SK-N-SH (cell line): ENCODE measurements at regions not wholly inside any gene's neighbourhood (a gene's known extent, or its start where the extent isn't known, plus 50 kb on each side); places are given as distances from the start of the nearest gene placed in this dataset.

ENCODE experiments used
- CTCF ChIP-seq: fragments of 200-600 bp; sonication (generic); IDR thresholded peaks from 2 replicates; pipeline ENCODE4 v1.6.1; 2017; ENCODE audit warnings: antibody characterized with exemption, mild to moderate bottlenecking, moderate library complexity
- EP300 ChIP-seq, 2 experiments: IDR thresholded peaks; 2 replicates each; pipeline versions ENCODE4 v1.4.0 to v1.6.1; 2012; ENCODE audit warnings: borderline replicate concordance in 1 of 2, low read depth in 1 of 2, low read length in 1 of 2
- MXI1 ChIP-seq: IDR thresholded peaks from 2 replicates; pipeline ENCODE4 v1.6.1; 2012; ENCODE audit warnings: mild to moderate bottlenecking, low read depth, low read length, improper control_type of control experiment
- NFIC ChIP-seq: IDR thresholded peaks from 2 replicates; pipeline ENCODE4 v1.4.0; 2012; ENCODE audit warnings: borderline replicate concordance
- NRF1 ChIP-seq: IDR thresholded peaks from 2 replicates; pipeline ENCODE4 v1.6.1; 2012; ENCODE audit warnings: low read depth, mild to moderate bottlenecking, low read length
- RAD21 ChIP-seq: IDR thresholded peaks from 2 replicates; pipeline ENCODE4 v1.6.1; 2012; ENCODE audit warnings: mild to moderate bottlenecking, low read length
- REST ChIP-seq: IDR thresholded peaks from 2 replicates; pipeline ENCODE4 v1.6.1; 2012; ENCODE audit warnings: mild to moderate bottlenecking, low read depth, low read length, moderate library complexity
- RXRA ChIP-seq: IDR thresholded peaks from 2 replicates; pipeline ENCODE4 v1.4.0; 2012; ENCODE audit warnings: low read depth, mild to moderate bottlenecking, borderline replicate concordance
- SMC3 ChIP-seq: IDR thresholded peaks from 2 replicates; pipeline ENCODE4 v1.6.1; 2012; ENCODE audit warnings: low read depth, low read length, improper control_type of control experiment
- TAF1 ChIP-seq: IDR thresholded peaks from 2 replicates; pipeline ENCODE4 v1.6.1; 2012; ENCODE audit warnings: low read depth, mild to moderate bottlenecking, low read length, moderate library complexity, borderline replicate concordance
- YY1 ChIP-seq: IDR thresholded peaks from 2 replicates; pipeline ENCODE4 v1.4.0; 2012; ENCODE audit warnings: low read depth, mild to moderate bottlenecking

GRCh38 chrX:77014377-77015372 is 432.5 kb upstream of the FGF16 start:
- TF ChIP-seq SMC3 (no peak), YY1 (no peak), CTCF (no peak), RAD21 (no peak), MXI1 (no peak), EP300 (IDR thresholded peaks at IDR 0.05; ENCODE audit: borderline replicate concordance in 1 of 2, low read depth in 1 of 2, low read length in 1 of 2) (no peak), NRF1 (no peak), REST (no peak), RXRA (no peak), NFIC (no peak), TAF1 (no peak)
